GM12878 (cell line): ENCODE measurements at regions not wholly inside any gene's neighbourhood (a gene's known extent, or its start where the extent isn't known, plus 50 kb on each side); places are given as distances from the start of the nearest gene placed in this dataset.

Experiments
- ATF7 ChIP-seq: fragments of 450-650 bp; IDR thresholded peaks from 2 replicates; pipeline ENCODE4 v1.6.1; 2016; ENCODE audit warnings: low read depth, mild to moderate bottlenecking
- BRCA1 ChIP-seq: IDR thresholded peaks from 2 replicates; pipeline ENCODE4 v1.6.1; 2011; ENCODE audit warnings: low read depth, low read length, improper control_type of control experiment
- CTCF ChIP-seq, 3 experiments: IDR thresholded peaks in 2 of 3; conservative IDR thresholded peaks in 1 of 3; 2 replicates each; pipeline ENCODE4 v1.5.1; 2011; ENCODE audit warnings: low read depth in 3 of 3, low read length in 3 of 3, mild to moderate bottlenecking in 3 of 3, control low read depth in 2 of 3, moderate library complexity in 2 of 3, inconsistent platforms in 1 of 3, mixed read lengths in 1 of 3; ENCODE audit not compliant: control insufficient read depth in 2 of 3, insufficient read depth in 1 of 3; ENCODE audit errors: extremely low read depth in 1 of 3
- MEF2A ChIP-seq: IDR thresholded peaks from 2 replicates; pipeline ENCODE4 v1.6.1; 2011; ENCODE audit warnings: low read depth, mild to moderate bottlenecking, low read length, moderate library complexity; ENCODE audit not compliant: insufficient read depth
- RB1 ChIP-seq: fragments of 450-650 bp; formaldehyde crosslinking; IDR thresholded peaks from 2 replicates; pipeline ENCODE4 v1.6.1; 2017; ENCODE audit warnings: mild to moderate bottlenecking, borderline replicate concordance
- SRF ChIP-seq, 2 experiments: IDR thresholded peaks; 2 replicates each; pipeline ENCODE4 v1.6.1; 2011; ENCODE audit warnings: low read depth in 2 of 2, low read length in 2 of 2, mild to moderate bottlenecking in 1 of 2, moderate library complexity in 1 of 2
- ZBTB33 ChIP-seq: fragments of 450-650 bp; IDR thresholded peaks from 2 replicates; pipeline ENCODE4 v1.6.1; 2017; ENCODE audit warnings: mild to moderate bottlenecking
- TF ChIP-seq, protein P1 (sequence below): IDR thresholded peaks from 2 replicates; pipeline ENCODE4 v1.6.1; 2012; ENCODE audit warnings: low read depth, low read length, improper control_type of control experiment

DNA sequence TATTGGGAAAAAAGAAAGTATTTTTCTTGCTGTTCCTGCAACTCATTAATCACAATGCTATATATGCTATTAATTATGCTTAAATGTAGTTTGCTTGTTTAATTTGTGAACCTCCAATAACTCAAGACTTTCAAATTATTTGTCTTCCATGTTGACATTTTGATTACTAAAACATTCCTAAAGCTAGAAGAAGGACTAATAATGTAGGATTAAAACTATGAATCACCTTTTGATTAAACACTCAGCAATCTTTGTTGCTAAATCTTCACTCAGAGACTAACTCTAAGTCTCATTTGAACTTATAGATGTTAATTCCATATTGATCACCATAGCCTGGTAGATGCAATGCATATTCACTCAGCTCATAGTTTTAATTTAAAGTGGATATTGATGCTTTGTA lies 524.6 kb upstream of the ZEB2 start:
- TF ChIP-seq MEF2A (no peak), BRCA1 (no peak), ATF7 (no peak), SRF (IDR thresholded peaks at IDR 0.05; ENCODE audit: low read depth in 2 of 2, low read length in 2 of 2) (no peak), ZBTB33 (no peak), RB1 (no peak), CTCF (IDR thresholded peaks at IDR 0.05 in 2 of 3, conservative IDR thresholded peaks at IDR 0.05 in 1 of 3; ENCODE audit: control insufficient read depth in 2 of 3, extremely low read depth in 1 of 3, insufficient read depth in 1 of 3, low read depth in 3 of 3, low read length in 3 of 3) (no peak)
- TF ChIP-seq, protein P1, sequence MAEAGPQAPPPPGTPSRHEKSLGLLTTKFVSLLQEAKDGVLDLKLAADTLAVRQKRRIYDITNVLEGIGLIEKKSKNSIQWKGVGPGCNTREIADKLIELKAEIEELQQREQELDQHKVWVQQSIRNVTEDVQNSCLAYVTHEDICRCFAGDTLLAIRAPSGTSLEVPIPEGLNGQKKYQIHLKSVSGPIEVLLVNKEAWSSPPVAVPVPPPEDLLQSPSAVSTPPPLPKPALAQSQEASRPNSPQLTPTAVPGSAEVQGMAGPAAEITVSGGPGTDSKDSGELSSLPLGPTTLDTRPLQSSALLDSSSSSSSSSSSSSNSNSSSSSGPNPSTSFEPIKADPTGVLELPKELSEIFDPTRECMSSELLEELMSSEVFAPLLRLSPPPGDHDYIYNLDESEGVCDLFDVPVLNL: no peak
